SU-DHL-6 (cell line): ENCODE measurements at regions not wholly inside any gene's neighbourhood (a gene's known extent, or its start where the extent isn't known, plus 50 kb on each side); places are given as distances from the start of the nearest gene placed in this dataset.

Experiments used
- CTCF ChIP-seq: fragments of 200-600 bp; sonication (generic); IDR thresholded peaks from one replicate; pipeline ENCODE4 v1.5.1; 2017; ENCODE audit warnings: antibody characterized with exemption, mild to moderate bottlenecking, low read length, moderate library complexity; ENCODE audit not compliant: insufficient read depth, poor library complexity, severe bottlenecking
- EZH2phosphoT487 ChIP-seq: fragments of 200-600 bp; sonication (generic), shearing (Covaris generic); conservative IDR thresholded peaks from 2 replicates; pipeline ENCODE4 v1.6.1; 2018; ENCODE audit warnings: mild to moderate bottlenecking, antibody characterized with exemption, low read length, moderate library complexity, mixed read lengths

DNA sequence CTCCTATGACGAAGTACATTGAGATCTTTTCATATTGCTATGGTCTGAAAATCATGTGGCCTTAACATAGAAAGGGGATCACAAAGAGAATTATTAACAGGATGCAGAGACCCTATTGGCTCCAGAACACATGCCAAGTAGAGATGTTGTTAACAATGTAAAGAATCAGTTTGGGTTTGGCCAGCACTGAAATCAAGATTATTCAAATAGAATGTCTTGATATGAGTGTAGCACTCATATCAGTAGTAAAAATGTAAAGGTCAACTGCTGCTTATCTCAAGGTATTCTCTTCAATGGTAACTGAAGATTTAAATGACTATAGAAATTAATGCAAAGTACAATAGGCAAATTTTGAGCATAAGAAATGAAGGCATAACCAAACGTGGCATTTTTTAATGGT lies 262.8 kb downstream of the PTH2R start:
- no peak for TF ChIP-seq CTCF
- no peak for TF ChIP-seq EZH2phosphoT487
